SK-N-MC (cell line): ENCODE measurements at regions not wholly inside any gene's neighbourhood (a gene's known extent, or its start where the extent isn't known, plus 50 kb on each side); places are given as distances from the start of the nearest gene placed in this dataset.

Experiments
- DNase-seq: peaks from one replicate; pipeline ENCODE4 v3.0.0-alpha.2; 2011; ENCODE audit warnings: low read depth, low spot score
- H3K27ac ChIP-seq: fragments of 200-600 bp; sonication (generic); 2 replicates; pipeline ENCODE4 v1.5.1; 2016; ENCODE audit warnings: mixed run types
- H3K36me3 ChIP-seq: fragments of 200-600 bp; sonication (generic); 2 replicates; pipeline ENCODE4 v1.6.1; 2017; ENCODE audit warnings: antibody characterized with exemption, low read length, mixed read lengths; ENCODE audit not compliant: insufficient read depth
- H3K4me3 ChIP-seq: fragments of 200-600 bp; sonication (generic); 2 replicates; pipeline ENCODE4 v1.5.1; 2016
- H3K9ac ChIP-seq: fragments of 200-600 bp; sonication (generic); 2 replicates; pipeline ENCODE4 v1.8.0; 2017; ENCODE audit warnings: mixed run types, mixed read lengths; ENCODE audit not compliant: insufficient read length
- H3K9me3 ChIP-seq: fragments of 200-600 bp; sonication (generic); 2 replicates; pipeline ENCODE4 v1.6.1; 2017; ENCODE audit warnings: low read depth, mild to moderate bottlenecking, antibody characterized with exemption, low read length, moderate library complexity, mixed read lengths
- EZH2 ChIP-seq: fragments of 200-600 bp; sonication (generic); IDR thresholded peaks from one replicate; pipeline ENCODE4 v1.6.1; 2017; ENCODE audit warnings: antibody characterized with exemption
- FOXP2 ChIP-seq: optimal IDR thresholded peaks from 2 replicates; pipeline ENCODE3; 2011; ENCODE audit warnings: mild to moderate bottlenecking, moderate library complexity; ENCODE audit not compliant: insufficient read depth; ENCODE audit errors: extremely low read length, control extremely low read depth
- POLR2AphosphoS5 ChIP-seq: IDR thresholded peaks from 2 replicates; pipeline ENCODE4 v1.6.1; 2012; ENCODE audit warnings: mild to moderate bottlenecking, low read depth, low read length, borderline replicate concordance

- Histone ChIP-seq H3K9ac (no peak overlapping the region), H3K9me3 (no peaks in the 10 kb centered on the region), H3K4me3 (no peak overlapping the region), H3K36me3 (no peaks in the 10 kb centered on the region), H3K27ac (no peak overlapping the region)
- no peak for TF ChIP-seq POLR2AphosphoS5
- TF ChIP-seq FOXP2 = no peak
- TF ChIP-seq EZH2 = no peak
- no peak for DNase-seq
Measured at GRCh38 chr11:104812103-104812788, 86.0 kb downstream of the CASP12 start.

GRCh38 chr11:104803776-104804175 is 94.5 kb downstream of the CASP12 start:
- H3K9ac ChIP-seq = no peak overlapping the region
- H3K27ac ChIP-seq = no peak overlapping the region
- H3K4me3 ChIP-seq = no peak overlapping the region
- H3K36me3 ChIP-seq = no peaks in the 10 kb centered on the region
- no peak for TF ChIP-seq FOXP2
- no peak for TF ChIP-seq POLR2AphosphoS5
- TF ChIP-seq EZH2 = no peak
- DNase-seq = no peak
- H3K9me3 ChIP-seq = no peaks in the 10 kb centered on the region

GRCh38 chr11:104799251-104799650 is 99.0 kb downstream of the CASP12 start:
- Histone ChIP-seq H3K36me3 (no peaks in the 10 kb centered on the region), H3K27ac (no peak overlapping the region), H3K9me3 (no peaks in the 10 kb centered on the region), H3K4me3 (no peak overlapping the region), H3K9ac (no peak overlapping the region)
- no peak for DNase-seq
- no peak for TF ChIP-seq EZH2
- no peak for TF ChIP-seq POLR2AphosphoS5
- no peak for TF ChIP-seq FOXP2

- no peak overlapping the region for H3K9ac ChIP-seq
- no peak overlapping the region for H3K4me3 ChIP-seq
- DNase-seq = no peak
- H3K27ac ChIP-seq = no peak overlapping the region
- H3K9me3 ChIP-seq = no peaks in the 10 kb centered on the region
- no peak for TF ChIP-seq FOXP2
- TF ChIP-seq EZH2 = no peak
- TF ChIP-seq POLR2AphosphoS5 = no peak
- no peaks in the 10 kb centered on the region for H3K36me3 ChIP-seq
Measured at GRCh38 chr11:104798789-104799188, 99.5 kb downstream of the CASP12 start.

- no peak overlapping the region for H3K4me3 ChIP-seq
- TF ChIP-seq FOXP2 = no peak
- no peak for TF ChIP-seq POLR2AphosphoS5
- H3K9me3 ChIP-seq = no peaks in the 10 kb centered on the region
- H3K27ac ChIP-seq = no peak overlapping the region
- H3K36me3 ChIP-seq = no peaks in the 10 kb centered on the region
- no peak for DNase-seq
- no peak overlapping the region for H3K9ac ChIP-seq
Measured at GRCh38 chr11:104796301-104796700, 102.0 kb downstream of the CASP12 start.

- no peak overlapping the region for H3K9ac ChIP-seq
- no peak overlapping the region for H3K4me3 ChIP-seq
- no peak for DNase-seq
- no peaks in the 10 kb centered on the region for H3K36me3 ChIP-seq
- H3K27ac ChIP-seq = no peak overlapping the region
- TF ChIP-seq POLR2AphosphoS5 = no peak
- TF ChIP-seq EZH2 = no peak
- TF ChIP-seq FOXP2 = no peak
- H3K9me3 ChIP-seq = no peaks in the 10 kb centered on the region
Measured at GRCh38 chr11:104795501-104796213, 102.6 kb downstream of the CASP12 start.

- no peaks in the 10 kb centered on the region for H3K9me3 ChIP-seq
- H3K4me3 ChIP-seq = no peak overlapping the region
- TF ChIP-seq POLR2AphosphoS5 (no peak), FOXP2 (no peak), EZH2 (no peak)
- H3K27ac ChIP-seq = no peak overlapping the region
- no peaks in the 10 kb centered on the region for H3K36me3 ChIP-seq
- DNase-seq = no peak
- H3K9ac ChIP-seq = no peak overlapping the region
Measured at GRCh38 chr11:104792861-104793260, 105.4 kb downstream of the CASP12 start.

GRCh38 chr11:104791896-104792295 is 106.4 kb downstream of the CASP12 start:
- DNase-seq = no peak
- no peak overlapping the region for H3K4me3 ChIP-seq
- no peak overlapping the region for H3K9ac ChIP-seq
- no peaks in the 10 kb centered on the region for H3K9me3 ChIP-seq
- H3K36me3 ChIP-seq = no peaks in the 10 kb centered on the region
- no peak overlapping the region for H3K27ac ChIP-seq
- no peak for TF ChIP-seq POLR2AphosphoS5
- TF ChIP-seq FOXP2 = no peak
- TF ChIP-seq EZH2 = no peak

- Histone ChIP-seq H3K27ac (no peak overlapping the region), H3K36me3 (no peaks in the 10 kb centered on the region), H3K9me3 (no peaks in the 10 kb centered on the region), H3K9ac (no peak overlapping the region), H3K4me3 (no peak overlapping the region)
- TF ChIP-seq FOXP2 = no peak
- TF ChIP-seq EZH2 = no peak
- no peak for TF ChIP-seq POLR2AphosphoS5
- DNase-seq = no peak
Measured at GRCh38 chr11:104784684-104785460, 113.4 kb downstream of the CASP12 start.
